Uterus (tissue), 3 donors: ENCODE measurements at regions not wholly inside any gene's neighbourhood (a gene's known extent, or its start where the extent isn't known, plus 50 kb on each side); places are given as distances from the start of the nearest gene placed in this dataset.
"Not testable (repeated sequence)": the region's sequence is repeated elsewhere in the genome, so short reads cannot be mapped to it uniquely, and the experiment has no call there.

ENCODE experiments used
- DNase-seq, 2 donors: peaks; one replicate each; pipeline ENCODE4 v3.0.0-alpha.2; 2019 to 2020
- H3K27ac ChIP-seq, 2 donors: fragments of 200-600 bp; sonication (generic); 1 replicate in 1 of 2; 2 replicates in 1 of 2; pipeline ENCODE4 v1.5.1; 2016 to 2018
- H3K27me3 ChIP-seq, 2 donors: fragments of 200-600 bp; sonication (generic); one replicate each; pipeline ENCODE4 v1.5.1; 2018 to 2019; ENCODE audit warnings: control low read depth in 1 of 2
- H3K36me3 ChIP-seq, 2 donors: fragments of 200-600 bp; sonication (generic); one replicate each; pipeline ENCODE4 v1.5.1; 2019; ENCODE audit warnings: control low read depth in 1 of 2
- H3K4me1 ChIP-seq, 2 donors: fragments of 200-600 bp; sonication (generic); one replicate each; pipeline ENCODE4 v1.5.1; 2018 to 2019; ENCODE audit warnings: control low read depth in 1 of 2
- H3K4me3 ChIP-seq, 2 donors: fragments of 200-600 bp; sonication (generic); 1 replicate in 1 of 2; 2 replicates in 1 of 2; pipeline ENCODE4 v1.5.1; 2018 to 2019; ENCODE audit warnings: mild to moderate bottlenecking in 1 of 2
- H3K9me3 ChIP-seq, 2 donors: fragments of 200-600 bp; sonication (generic); one replicate each; pipeline ENCODE4 v1.5.1; 2019; ENCODE audit warnings: control low read depth in 1 of 2
- CTCF ChIP-seq, 4 experiments: fragments of 200-600 bp in 2 of 4; fragments of 450-650 bp in 2 of 4; sonication (generic) in 2 of 4; IDR thresholded peaks; one replicate each; pipeline ENCODE4 v1.5.1; 2016 to 2019; ENCODE audit warnings: antibody characterized with exemption in 4 of 4, mild to moderate bottlenecking in 2 of 4, moderate library complexity in 1 of 4
- POLR2A ChIP-seq, 2 donors: fragments of 450-650 bp; IDR thresholded peaks; one replicate each; pipeline ENCODE4 v1.6.1; 2016; ENCODE audit warnings: antibody characterized with exemption in 2 of 2, mild to moderate bottlenecking in 1 of 2, moderate library complexity in 1 of 2
- intact Hi-C: fragments of 100-400 bp; cut with DNase I; formaldehyde crosslinking; loops from one replicate; pipeline ENCODE4 v1.15.1; 2023; ENCODE audit warnings: low total_unique reads
- donor health status: DM: yes; HTN: yes; CAD: no.

- no peak overlapping the region for H3K4me3 ChIP-seq
- no peaks in the 10 kb centered on the region for H3K4me1 ChIP-seq
- DNase-seq = no peak
- H3K36me3 ChIP-seq = no peaks in the 10 kb centered on the region
- intact Hi-C loops = no loop called here
- no peaks in the 10 kb centered on the region for H3K27me3 ChIP-seq
- peaks cover 0 to 11% of the 10 kb centered on the region in 2 donors for H3K9me3 ChIP-seq
- no peak overlapping the region for H3K27ac ChIP-seq
- TF ChIP-seq CTCF (IDR thresholded peaks at IDR 0.05) (no peak), POLR2A (IDR thresholded peaks at IDR 0.05) (no peak)
Observed at GRCh38 chr7:123327661-123328060, 127.9 kb upstream of the SLC13A1 start.

GRCh38 chr7:123324283-123324682, 124.5 kb upstream of the SLC13A1 start:
- no peak for DNase-seq
- Histone ChIP-seq H3K4me1 (no peaks in the 10 kb centered on the region), H3K27ac (no peak overlapping the region), H3K4me3 (no peak overlapping the region), H3K27me3 (no peaks in the 10 kb centered on the region), H3K36me3 (no peaks in the 10 kb centered on the region), H3K9me3 (no peaks in the 10 kb centered on the region)
- TF ChIP-seq POLR2A (IDR thresholded peaks at IDR 0.05) (no peak), CTCF (IDR thresholded peaks at IDR 0.05) (no peak)
- intact Hi-C loops = no loop called here

GRCh38 chr7:123323689-123324088, 123.9 kb upstream of the SLC13A1 start:
- intact Hi-C loops = no loop called here

GRCh38 chr7:123321578-123321977, 121.8 kb upstream of the SLC13A1 start:
- intact Hi-C loops = not testable (repeated sequence)

More at GRCh38 chr7:123323689-123324088, 123.9 kb upstream of the SLC13A1 start:
- H3K27me3 ChIP-seq = no peaks in the 10 kb centered on the region
- H3K4me3 ChIP-seq = no peak overlapping the region
- H3K36me3 ChIP-seq = no peaks in the 10 kb centered on the region
- TF ChIP-seq CTCF (IDR thresholded peaks at IDR 0.05) = no peak
- no peak for TF ChIP-seq POLR2A (IDR thresholded peaks at IDR 0.05)
- no peak overlapping the region for H3K27ac ChIP-seq
- DNase-seq = no peak
- no peaks in the 10 kb centered on the region for H3K9me3 ChIP-seq
- H3K4me1 ChIP-seq = no peaks in the 10 kb centered on the region

GRCh38 chr7:123319911-123320310, 120.1 kb upstream of the SLC13A1 start:
- Histone ChIP-seq H3K9me3 (no peaks in the 10 kb centered on the region), H3K27ac (no peak overlapping the region), H3K4me3 (no peak overlapping the region), H3K36me3 (no peaks in the 10 kb centered on the region), H3K4me1 (no peaks in the 10 kb centered on the region), H3K27me3 (no peaks in the 10 kb centered on the region)
- DNase-seq = no peak
- no peak for TF ChIP-seq CTCF (IDR thresholded peaks at IDR 0.05)
- TF ChIP-seq POLR2A (IDR thresholded peaks at IDR 0.05) = no peak
- intact Hi-C loops = no loop called here

More at GRCh38 chr7:123321578-123321977, 121.8 kb upstream of the SLC13A1 start:
- not testable (repeated sequence) for H3K4me3 ChIP-seq, H3K4me1 ChIP-seq, H3K27ac ChIP-seq, H3K36me3 ChIP-seq, DNase-seq, H3K27me3 ChIP-seq, H3K9me3 ChIP-seq

- no peak for DNase-seq
- intact Hi-C loops = no loop called here
- Histone ChIP-seq H3K4me1 (no peaks in the 10 kb centered on the region), H3K27me3 (no peaks in the 10 kb centered on the region), H3K27ac (no peak overlapping the region), H3K36me3 (peaks cover 0 to 2% of the 10 kb centered on the region in 2 donors), H3K9me3 (no peaks in the 10 kb centered on the region), H3K4me3 (no peak overlapping the region)
- TF ChIP-seq POLR2A (IDR thresholded peaks at IDR 0.05) = no peak
- no peak for TF ChIP-seq CTCF (IDR thresholded peaks at IDR 0.05)
Observed at GRCh38 chr7:123314886-123315285, 115.1 kb upstream of the SLC13A1 start.
